Activated CD4-positive, alpha-beta T cell treated with anti-CD3 and anti-CD28 coated beads, Interleukin-10, Interleukin-2, amounts not matched to agents 100 ng/mL and 50 ng/mL, durations not matched to agents 16 hours and 8 hours (primary cell): ENCODE measurements at regions not wholly inside any gene's neighbourhood (a gene's known extent, or its start where the extent isn't known, plus 50 kb on each side); places are given as distances from the start of the nearest gene placed in this dataset.
A peak's percentile ranks its signal among the peaks of the same experiment; 100 is the strongest.
"Not testable (repeated sequence)": the region's sequence is repeated elsewhere in the genome, so short reads cannot be mapped to it uniquely, and the experiment has no call there.

Source experiments
- DNase-seq: peaks from one replicate; pipeline ENCODE4 v3.0.0-alpha.2; 2020

GRCh38 chr13:48810013-48810412, 156.3 kb downstream of the CYSLTR2 start:
- DNase-seq = no peak

GRCh38 chr13:48813518-48813917, 159.8 kb downstream of the CYSLTR2 start:
- DNase-seq = no peak

DNA sequence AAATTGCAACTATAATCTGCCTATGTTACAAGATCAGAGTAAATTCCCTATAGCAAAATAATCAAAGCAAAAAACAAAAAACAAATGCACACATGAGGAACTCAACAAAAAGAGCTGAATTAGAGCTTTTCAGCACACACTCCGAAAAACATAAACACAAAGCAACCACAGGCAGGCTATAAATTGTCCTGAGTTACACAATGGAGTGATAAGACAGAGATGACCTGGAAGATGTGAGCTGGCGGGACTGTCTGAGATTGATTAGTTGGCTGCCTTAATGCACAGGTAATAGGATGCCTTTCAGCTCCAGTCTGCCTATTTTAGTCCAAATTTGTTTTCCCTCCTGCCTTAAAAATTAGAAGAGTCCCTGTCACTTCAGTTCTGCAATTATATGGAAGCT, 159.0 kb upstream of the FNDC3A start:
- no peak for DNase-seq

GRCh38 chr13:48817166-48817802, 158.4 kb upstream of the FNDC3A start:
- DNase-seq = peak; percentile 11

- no peak for DNase-seq
Observed at GRCh38 chr13:48818495-48819356, 157.0 kb upstream of the FNDC3A start.

DNA sequence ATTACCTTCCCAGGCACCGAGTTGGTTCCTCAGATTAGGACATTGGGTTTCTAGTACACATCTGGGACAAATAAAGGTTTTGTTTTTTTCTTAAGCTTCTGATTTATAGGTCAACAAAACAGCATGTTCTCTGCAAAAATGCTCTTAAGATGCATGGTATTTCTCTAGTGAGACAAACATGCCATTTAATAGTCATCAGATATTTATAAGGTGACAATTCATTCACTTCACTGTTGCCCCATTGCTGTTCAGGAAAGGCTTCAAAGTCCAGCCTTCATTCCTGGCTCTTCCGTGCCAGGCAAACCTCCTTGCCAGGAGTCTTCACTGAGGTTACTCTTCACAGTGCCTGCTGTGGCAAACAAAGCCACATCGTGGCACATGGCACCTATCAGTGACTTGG, 156.3 kb upstream of the FNDC3A start:
- DNase-seq = no peak

DNA sequence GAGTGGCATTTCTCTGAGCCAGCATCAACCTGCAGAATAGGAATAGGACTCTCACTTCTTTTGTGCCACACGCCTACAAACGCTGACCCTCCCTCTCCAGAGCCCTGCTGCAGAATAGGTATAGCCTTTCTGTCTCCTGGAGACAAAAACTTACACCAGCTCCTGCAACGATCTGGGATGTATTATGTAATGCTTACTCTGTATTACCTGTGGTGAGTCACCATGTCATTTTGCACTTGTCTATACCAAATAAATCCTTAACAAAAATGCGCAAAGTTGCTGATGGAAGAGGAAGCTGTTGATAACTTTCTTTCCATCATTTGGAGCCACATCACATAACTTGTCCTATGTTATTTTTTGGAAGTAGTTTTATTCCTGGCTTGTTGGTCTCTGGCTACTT, 155.8 kb upstream of the FNDC3A start:
- no peak for DNase-seq

- not testable (repeated sequence) for DNase-seq
Observed at GRCh38 chr13:48823526-48823925, 152.2 kb upstream of the FNDC3A start.

- DNase-seq = no peak
Observed at GRCh38 chr13:48826039-48826438, 149.7 kb upstream of the FNDC3A start.

DNA sequence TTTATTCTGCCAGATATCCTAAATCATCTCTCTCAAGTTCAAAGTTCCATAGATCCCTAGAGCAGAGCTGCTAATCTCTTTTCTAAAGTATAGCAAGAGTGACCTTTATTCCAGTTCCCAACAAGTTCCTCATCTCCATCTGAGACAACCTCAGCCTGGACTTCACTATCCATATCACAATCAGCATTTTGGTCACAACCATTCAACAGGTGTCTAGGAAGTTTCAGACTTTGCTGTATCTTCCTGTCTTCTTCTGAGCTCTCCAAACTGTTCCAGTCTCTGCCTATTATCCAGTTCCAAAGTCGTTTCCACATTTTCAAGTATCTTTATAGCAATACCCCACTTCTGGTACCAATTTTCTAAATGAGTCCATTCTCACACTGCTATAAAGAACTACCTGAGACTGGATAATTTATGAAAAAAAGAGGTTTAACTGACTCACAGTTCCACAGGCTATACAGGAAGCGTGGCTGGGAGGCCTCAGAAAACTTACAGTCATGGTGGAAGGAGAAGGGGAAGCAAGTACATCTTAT, 148.7 kb upstream of the FNDC3A start:
- DNase-seq = not testable (repeated sequence)

DNA sequence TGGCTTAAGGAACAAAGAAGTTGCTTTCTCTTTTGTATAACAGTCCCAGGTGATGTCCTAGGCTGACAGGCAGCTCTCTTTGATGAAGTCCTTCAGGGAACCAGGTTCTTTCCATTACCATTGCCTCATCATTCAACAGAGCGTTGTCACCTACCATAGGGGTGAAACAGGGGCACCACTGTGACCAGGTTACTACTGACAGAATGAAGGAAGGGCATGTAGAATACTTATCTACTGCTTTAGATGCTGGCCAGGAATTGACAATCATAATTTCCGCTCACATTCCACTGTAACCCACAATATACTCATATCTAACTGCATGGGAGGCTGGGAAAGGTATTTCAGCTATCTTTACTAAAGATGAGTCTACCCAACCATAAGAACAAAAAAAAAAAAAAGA, 148.0 kb upstream of the FNDC3A start:
- DNase-seq = no peak

DNA sequence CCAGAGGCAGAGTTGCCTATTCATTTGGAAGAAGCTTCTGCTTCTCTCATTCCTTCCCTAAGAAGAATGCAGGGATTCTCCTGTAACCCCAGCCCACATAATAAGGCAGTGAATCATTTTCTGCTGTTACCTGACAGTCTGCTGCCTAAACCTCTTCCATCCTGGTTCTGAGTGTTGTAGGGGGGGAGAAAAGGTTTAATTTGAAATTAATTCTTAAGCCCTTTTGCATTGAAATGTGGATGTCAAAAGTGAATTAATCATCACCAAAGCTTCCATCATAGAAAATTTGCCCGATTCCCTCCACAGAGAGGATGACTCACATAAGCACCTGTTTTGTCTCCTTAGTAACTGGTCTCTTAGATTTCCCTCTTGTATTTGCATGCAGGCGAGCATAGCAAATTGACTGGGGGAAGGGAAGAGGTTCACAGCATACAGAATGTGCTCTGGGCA, 146.7 kb upstream of the FNDC3A start:
- peak; percentile 42 for DNase-seq

DNA sequence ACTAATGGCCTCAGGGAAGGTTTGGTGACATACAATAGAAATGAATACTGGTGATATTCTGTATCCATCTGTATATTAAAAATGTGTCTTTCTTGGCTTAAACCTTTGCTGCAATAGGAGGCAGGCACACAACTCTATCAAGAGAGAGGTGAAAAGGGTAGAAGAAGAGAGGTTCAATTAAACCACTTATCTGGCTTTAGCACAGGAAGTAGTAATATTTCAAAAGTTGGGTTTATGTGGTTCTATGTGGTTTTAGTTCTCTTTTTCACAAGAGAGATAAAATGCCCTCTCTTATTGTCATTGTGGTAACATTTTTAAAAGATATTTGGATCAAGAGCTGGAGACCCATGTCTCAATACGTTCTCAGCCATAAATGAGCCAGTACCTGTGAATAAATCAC, 146.2 kb upstream of the FNDC3A start:
- DNase-seq = no peak

- peak; percentile 68 for DNase-seq
Observed at GRCh38 chr13:48831248-48831647, 144.5 kb upstream of the FNDC3A start.

DNA sequence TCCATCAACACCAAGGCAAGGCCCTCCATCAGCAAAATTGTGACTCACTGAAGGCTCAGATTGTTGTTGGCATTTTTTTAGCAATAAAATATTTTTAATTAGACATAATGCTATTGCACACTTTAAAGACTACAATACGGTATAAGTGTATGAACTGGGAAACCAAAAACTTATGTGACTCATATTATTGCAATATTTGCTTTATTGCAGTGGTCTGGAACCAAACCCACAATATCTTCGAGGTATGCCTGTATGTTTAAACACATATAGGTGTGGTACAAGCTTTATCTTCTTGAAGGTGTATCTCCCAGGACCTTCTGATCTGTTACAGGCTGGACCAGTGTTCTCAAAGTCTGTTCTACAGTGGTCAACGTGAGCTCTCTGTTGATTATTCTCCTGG, 142.3 kb upstream of the FNDC3A start:
- no peak for DNase-seq

- not testable (repeated sequence) for DNase-seq
Observed at GRCh38 chr13:48835326-48835725, 140.4 kb upstream of the FNDC3A start.

GRCh38 chr13:48838193-48838973, 137.3 kb upstream of the FNDC3A start:
- no peak for DNase-seq

- DNase-seq = no peak
Observed at GRCh38 chr13:48839171-48839570, 136.5 kb upstream of the FNDC3A start.

- DNase-seq = no peak
Observed at GRCh38 chr13:48840366-48840765, 135.3 kb upstream of the FNDC3A start.

DNA sequence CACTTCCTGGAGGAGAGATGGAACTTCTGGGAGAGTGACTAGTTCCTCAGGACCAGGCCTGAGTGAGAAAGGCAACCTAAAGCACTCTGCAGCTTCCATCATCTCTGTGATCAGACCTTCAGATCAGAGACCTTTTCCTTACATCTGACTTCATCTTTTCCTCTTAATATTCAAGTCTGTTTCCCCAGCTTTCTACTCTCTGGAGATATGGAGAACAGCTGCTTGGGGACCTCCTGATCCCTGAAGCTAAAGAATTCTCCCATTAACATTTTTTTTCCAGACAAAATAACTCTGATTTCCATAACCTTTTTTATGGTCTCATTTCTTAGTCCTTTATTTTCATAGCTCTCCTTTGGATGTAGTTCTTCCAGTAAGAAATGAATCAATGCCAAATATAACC, 133.4 kb upstream of the FNDC3A start:
- no peak for DNase-seq

GRCh38 chr13:48843630-48844380, 131.9 kb upstream of the FNDC3A start:
- no peak for DNase-seq

DNA sequence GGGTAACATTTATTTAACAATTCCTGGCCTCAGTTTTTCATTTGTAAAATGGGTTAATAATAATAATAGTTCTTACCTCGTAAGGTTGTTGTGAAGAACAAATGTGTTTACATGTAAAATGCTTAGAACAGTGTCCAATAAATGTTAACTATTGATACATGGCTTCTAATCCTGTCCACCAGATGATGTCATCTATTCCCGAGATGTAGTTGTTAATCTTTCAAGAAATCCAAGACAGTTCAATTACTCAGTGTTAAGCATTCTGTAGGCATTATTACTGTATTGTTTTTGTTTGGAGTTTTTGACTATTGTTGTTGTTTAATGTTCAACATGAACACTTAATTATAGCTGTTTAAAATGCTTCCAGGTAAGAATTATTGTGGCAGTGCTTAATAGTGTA, 131.0 kb upstream of the FNDC3A start:
- no peak for DNase-seq

DNA sequence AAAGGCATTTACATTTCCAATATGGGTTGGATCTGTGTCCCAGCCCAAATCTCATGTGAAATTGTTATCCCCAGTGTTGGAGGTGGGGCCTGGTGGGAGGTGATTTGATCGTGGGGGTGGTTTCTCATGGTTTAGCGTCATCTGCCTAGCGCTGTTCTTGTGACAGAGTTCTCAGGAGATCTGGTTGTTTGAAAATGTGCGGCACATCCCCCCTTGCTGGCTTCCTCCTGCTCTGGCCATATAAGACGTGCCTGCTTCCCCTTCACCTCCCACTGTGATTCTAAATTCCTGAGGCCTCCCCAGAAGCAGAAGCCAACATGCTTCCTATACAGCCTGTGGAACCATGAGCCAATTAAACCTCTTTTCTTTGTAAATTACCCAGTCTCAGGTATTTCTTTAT, 126.2 kb upstream of the FNDC3A start:
- no peak for DNase-seq
